GM12873 (cell line): ENCODE measurements at regions not wholly inside any gene's neighbourhood (a gene's known extent, or its start where the extent isn't known, plus 50 kb on each side); places are given as distances from the start of the nearest gene placed in this dataset.

Experiments used
- CTCF ChIP-seq: IDR thresholded peaks from 2 replicates; pipeline ENCODE4 v1.5.1; 2012; ENCODE audit warnings: low read depth, mild to moderate bottlenecking, moderate library complexity, low read length, control low read depth; ENCODE audit not compliant: insufficient read depth; ENCODE audit errors: missing control alignments

DNA sequence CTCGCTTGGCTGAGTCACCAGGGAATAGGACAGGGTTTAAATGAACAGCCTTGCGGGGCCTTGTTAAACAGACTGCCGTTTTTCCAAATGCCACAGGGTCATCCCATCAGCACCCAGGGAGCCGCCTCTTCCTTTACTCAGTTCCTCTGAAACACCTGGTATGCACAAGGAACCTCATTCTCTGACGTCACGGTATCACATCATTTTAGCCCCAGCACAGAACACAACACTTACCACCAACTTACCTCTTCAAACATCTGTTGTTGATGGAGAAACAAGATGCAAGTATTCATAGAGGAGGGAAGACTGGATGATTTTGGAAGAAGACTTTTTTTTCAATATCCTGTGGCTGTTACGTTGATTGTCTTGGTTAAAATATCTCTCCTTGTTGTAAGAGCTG, 535.3 kb upstream of the TMEM132C start:
- no peak for TF ChIP-seq CTCF

DNA sequence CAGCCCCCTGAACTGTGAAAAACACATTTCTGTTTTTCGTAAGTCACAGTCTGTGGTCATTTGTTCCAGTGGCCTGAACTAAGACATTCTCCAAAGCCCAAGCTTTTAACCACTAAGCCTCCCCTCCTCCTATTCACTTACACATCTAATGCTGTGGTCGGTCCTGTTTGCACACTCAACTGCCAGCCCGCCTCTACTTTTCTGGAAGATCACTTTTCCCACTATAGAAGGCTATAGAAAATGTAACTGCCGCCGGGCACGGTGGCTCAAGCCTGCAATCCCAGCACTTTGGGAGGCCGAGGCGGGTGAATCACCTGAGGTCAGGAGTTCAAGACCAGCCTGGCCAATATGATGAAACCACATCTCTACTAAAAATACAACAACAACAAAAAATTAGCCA, 524.7 kb upstream of the TMEM132C start:
- TF ChIP-seq CTCF = no peak

GRCh38 chr12:127745469-127746212, 521.3 kb upstream of the TMEM132C start:
- TF ChIP-seq CTCF = no peak

DNA sequence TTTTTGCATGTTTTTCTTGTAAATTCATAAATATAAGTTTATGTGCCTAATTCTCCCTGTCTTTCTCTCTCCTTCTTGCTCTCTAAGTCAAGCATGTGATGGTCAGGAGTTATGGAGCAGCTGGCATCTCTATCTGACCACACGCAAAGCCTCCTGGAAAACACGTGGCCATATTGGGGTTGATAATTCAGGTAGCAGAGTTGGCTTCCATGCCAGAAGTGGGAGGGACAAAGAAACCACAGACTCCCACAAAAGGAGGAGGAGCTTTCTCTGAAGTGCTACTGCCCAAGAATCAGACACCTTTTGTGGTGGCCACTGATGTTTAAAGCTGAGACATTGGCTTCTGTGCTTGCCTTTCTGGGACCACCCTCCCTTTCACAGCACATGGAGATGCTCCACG, 517.6 kb upstream of the TMEM132C start:
- no peak for TF ChIP-seq CTCF

GRCh38 chr12:127750076-127750840, 516.7 kb upstream of the TMEM132C start:
- TF ChIP-seq CTCF = no peak

- no peak for TF ChIP-seq CTCF
Measured at GRCh38 chr12:127752802-127753201, 514.2 kb upstream of the TMEM132C start.

DNA sequence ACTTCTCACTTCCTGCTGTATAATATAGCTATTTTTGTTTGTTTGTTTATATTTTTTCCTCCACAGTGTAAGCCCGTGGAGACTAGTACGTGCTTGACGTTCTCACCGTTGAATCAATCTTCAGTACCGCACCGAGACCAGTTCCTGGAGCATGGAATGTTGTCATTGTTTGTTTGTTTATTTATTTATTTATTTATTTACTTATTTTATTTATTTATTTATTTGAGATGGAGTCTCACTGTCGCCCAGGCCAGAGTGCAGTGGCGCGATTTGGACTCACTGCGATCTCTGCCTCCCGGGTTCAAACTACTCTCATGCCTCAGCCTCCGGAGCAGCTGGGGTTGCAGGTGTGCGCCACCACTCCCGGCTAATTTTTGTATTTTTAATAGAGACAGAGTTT, 506.6 kb upstream of the TMEM132C start:
- no peak for TF ChIP-seq CTCF
